ENCODE measurements at regions not wholly inside any gene's neighbourhood (a gene's known extent, or its start where the extent isn't known, plus 50 kb on each side); places are given as distances from the start of the nearest gene placed in this dataset.
"Not testable (repeated sequence)": the region's sequence is repeated elsewhere in the genome, so short reads cannot be mapped to it uniquely, and the experiment has no call there.

DNA sequence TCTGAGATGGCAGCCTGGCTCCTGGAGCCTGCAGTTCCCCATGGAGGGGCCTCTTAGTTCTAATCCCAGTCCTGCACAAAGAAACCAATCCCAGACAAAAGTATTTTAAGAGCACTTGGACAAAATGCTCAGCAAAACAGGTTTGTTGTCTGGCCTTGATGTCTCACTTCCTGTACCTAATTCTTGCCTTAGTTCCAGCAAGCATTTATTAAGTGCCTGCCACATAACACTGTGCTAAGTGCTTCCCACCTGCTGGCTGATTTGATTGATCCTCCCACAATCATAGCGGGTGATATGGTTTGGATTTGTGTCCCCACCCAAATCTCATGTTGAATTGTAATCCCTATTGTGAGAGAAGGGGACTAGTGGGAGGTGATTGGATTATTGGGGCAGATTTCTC lies 65.7 kb upstream of the HABP2 start:
- no peaks in the 10 kb centered on the region for H3K4me1 Mint-ChIP-seq
- peaks cover 10% of the 10 kb centered on the region for H3K27me3 Mint-ChIP-seq
- no peak overlapping the region for H3K27ac Mint-ChIP-seq
- DNase-seq, result no peak
- no peaks in the 10 kb centered on the region for H3K9me3 Mint-ChIP-seq
- no peak overlapping the region for H3K4me3 Mint-ChIP-seq
- H3K36me3 Mint-ChIP-seq, result no peaks in the 10 kb centered on the region

DNA sequence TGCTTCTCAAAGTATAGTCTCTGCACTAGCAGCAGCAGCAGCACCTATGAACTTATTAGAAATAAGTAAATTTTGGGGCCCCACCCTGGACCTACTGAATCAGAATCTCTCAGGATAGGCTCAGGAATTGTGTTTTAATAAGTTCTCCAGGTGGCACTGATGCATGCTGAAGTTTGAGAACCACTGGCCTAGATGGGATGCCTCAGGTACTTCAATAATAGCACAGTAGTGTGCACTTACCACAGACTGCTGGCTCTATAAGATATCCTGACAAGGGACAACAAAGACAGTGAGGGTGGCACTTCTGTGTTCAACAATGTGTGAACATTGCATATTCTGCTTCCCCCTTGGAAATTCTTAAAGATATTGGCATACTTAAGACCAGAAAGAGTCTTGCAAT lies 64.7 kb upstream of the HABP2 start:
- H3K4me1 Mint-ChIP-seq, result no peaks in the 10 kb centered on the region
- no peaks in the 10 kb centered on the region for H3K36me3 Mint-ChIP-seq
- no peak overlapping the region for H3K4me3 Mint-ChIP-seq
- no peak overlapping the region for H3K27ac Mint-ChIP-seq
- no peak for DNase-seq
- H3K9me3 Mint-ChIP-seq, result no peaks in the 10 kb centered on the region
- H3K27me3 Mint-ChIP-seq, result peaks cover 10% of the 10 kb centered on the region

DNA sequence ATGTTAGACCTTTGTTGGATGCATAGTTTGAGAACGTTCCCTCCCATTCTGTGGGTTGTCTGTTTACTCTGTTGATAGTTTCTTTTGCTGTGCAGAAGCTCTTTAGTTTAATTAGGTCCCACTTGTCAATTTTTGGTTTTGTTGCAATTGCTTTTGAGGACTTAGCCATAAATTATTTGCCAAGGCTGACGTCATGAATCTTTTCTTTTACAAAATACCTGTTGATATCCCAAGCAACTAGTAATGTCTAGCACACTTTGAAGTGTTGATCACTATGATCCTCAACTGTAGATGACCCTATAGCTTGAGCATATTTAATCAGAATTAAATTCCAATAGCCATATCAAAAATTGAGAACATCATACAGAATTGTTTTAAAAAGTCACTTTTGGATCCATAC lies 63.3 kb upstream of the HABP2 start:
- not testable (repeated sequence) for H3K27me3 Mint-ChIP-seq, H3K27ac Mint-ChIP-seq, H3K4me3 Mint-ChIP-seq, H3K36me3 Mint-ChIP-seq, H3K4me1 Mint-ChIP-seq, H3K9me3 Mint-ChIP-seq, DNase-seq

DNA sequence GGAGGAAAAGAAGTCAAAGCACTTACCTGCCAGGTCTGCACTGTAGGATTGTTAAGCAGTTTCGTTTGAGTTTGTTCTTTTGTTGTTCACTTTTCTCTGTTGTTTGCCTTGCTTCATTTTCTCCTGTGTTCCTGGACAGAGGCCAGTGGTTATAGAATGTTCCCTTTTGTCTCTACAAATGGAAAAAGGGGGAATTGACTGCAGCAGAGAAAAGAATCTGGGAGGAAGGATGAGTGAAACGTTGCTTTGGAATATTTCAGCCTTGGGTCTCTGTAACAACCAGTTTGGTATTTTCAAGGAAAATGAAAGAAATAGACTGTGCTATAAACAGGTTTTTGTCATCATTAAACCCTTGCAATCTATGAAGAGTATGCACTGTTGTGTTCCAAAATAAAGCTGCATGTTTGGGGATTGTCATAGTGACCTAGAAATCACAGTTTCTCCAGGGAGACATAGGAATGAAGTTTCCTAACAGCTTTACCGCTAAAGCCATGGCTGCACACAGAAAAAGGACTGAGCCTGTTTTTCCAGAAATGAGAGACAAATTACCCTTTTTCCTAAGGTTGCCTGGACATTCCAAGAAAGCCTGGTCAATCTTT lies 60.8 kb upstream of the HABP2 start:
- Mint-ChIP-seq H3K4me3 (no peak overlapping the region), H3K27ac (no peak overlapping the region), H3K4me1 (no peaks in the 10 kb centered on the region), H3K27me3 (peaks cover 8% of the 10 kb centered on the region), H3K36me3 (no peaks in the 10 kb centered on the region), H3K9me3 (no peaks in the 10 kb centered on the region)
- DNase-seq, result no peak

DNA sequence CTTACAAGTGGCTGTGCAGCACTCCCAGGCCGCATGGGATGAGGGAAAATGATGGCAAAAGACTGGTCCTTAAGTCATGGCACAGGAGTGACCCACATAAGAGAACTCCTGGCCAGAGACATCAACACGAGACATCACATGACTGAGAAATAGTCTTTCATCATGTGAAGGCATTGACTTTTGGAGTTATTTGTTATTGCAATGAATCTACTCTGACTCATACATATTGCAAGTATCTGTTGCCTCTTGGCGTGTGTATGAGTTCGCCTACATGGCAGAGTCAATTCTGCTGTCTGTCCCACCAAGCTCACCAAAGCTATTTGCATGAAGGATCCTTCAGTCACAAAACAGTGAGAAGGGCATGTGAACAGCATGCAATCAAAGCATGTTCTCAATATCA lies 59.7 kb upstream of the HABP2 start:
- H3K36me3 Mint-ChIP-seq, result no peaks in the 10 kb centered on the region
- no peak for DNase-seq
- H3K4me3 Mint-ChIP-seq, result no peak overlapping the region
- H3K9me3 Mint-ChIP-seq, result no peaks in the 10 kb centered on the region
- peaks cover 12% of the 10 kb centered on the region for H3K27me3 Mint-ChIP-seq
- H3K4me1 Mint-ChIP-seq, result no peaks in the 10 kb centered on the region
- H3K27ac Mint-ChIP-seq, result no peak overlapping the region

DNA sequence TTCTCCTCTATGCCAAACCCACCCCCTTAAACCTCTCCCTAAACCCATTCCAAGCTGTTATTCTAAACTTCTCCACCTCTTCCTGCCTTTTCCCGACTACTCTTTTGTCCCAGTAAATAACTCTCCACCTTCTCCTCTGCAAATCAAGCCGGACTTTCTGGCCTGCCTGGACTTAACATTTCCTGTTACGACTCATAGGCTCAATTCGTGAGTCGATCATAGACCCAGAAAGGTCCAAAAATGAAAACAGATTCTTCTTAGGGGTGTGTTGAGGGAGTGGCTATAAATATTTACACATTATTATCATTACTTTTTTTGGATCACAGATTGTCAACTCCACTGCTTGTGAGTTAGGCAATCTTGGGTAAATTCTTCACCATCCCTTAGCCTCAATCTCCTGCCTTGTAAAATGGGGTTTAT lies 59.0 kb upstream of the HABP2 start:
- H3K4me1 Mint-ChIP-seq, result no peaks in the 10 kb centered on the region
- no peak overlapping the region for H3K27ac Mint-ChIP-seq
- H3K9me3 Mint-ChIP-seq, result no peaks in the 10 kb centered on the region
- H3K4me3 Mint-ChIP-seq, result no peak overlapping the region
- H3K36me3 Mint-ChIP-seq, result no peaks in the 10 kb centered on the region
- peaks cover 12% of the 10 kb centered on the region for H3K27me3 Mint-ChIP-seq
- DNase-seq, result no peak

DNA sequence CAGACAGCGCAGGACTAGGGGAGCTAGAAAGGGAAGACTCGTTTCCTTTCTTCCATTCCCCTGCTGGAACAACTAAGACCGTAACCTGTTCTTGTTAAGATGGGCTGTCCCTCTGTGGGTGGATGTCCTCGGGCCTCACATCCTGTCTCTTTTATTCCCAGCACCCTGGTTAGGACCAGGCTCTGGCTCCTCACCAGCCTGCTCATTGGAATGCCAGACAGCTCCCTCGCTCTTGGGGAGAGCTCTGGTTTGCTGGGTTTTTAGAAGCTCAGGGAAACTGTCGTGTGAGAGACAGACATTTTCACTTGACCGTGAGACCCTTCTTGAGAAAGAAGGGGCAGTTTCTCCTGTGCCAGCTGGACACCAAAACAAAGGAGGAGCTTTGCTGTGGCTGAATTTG lies 58.1 kb upstream of the HABP2 start:
- Mint-ChIP-seq H3K9me3 (no peaks in the 10 kb centered on the region), H3K4me3 (no peak overlapping the region), H3K4me1 (no peaks in the 10 kb centered on the region), H3K27me3 (peaks cover 7% of the 10 kb centered on the region), H3K27ac (no peak overlapping the region), H3K36me3 (no peaks in the 10 kb centered on the region)
- DNase-seq, result no peak

DNA sequence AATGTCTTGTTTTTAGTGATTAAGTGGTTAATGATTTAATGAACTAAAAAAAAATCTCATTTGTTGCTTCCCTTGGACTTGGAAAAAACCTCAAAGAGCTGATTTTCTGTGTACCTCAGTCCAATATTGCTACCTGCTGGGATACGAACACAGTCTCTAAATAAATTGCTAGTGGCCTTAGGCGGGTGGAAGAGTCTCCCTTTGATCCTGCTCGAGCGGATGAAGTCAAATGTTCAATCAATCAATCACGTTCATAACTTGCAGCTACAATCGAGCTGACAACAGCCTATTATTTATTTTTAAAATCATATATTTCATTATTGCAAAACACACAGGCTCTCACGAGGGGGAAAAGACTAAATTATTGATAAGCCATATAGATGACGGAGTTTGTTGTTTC lies 57.3 kb upstream of the HABP2 start:
- no peak overlapping the region for H3K4me3 Mint-ChIP-seq
- H3K9me3 Mint-ChIP-seq, result no peaks in the 10 kb centered on the region
- H3K27me3 Mint-ChIP-seq, result peaks cover 7% of the 10 kb centered on the region
- DNase-seq, result no peak
- no peak overlapping the region for H3K27ac Mint-ChIP-seq
- no peaks in the 10 kb centered on the region for H3K4me1 Mint-ChIP-seq
- H3K36me3 Mint-ChIP-seq, result no peaks in the 10 kb centered on the region

DNA sequence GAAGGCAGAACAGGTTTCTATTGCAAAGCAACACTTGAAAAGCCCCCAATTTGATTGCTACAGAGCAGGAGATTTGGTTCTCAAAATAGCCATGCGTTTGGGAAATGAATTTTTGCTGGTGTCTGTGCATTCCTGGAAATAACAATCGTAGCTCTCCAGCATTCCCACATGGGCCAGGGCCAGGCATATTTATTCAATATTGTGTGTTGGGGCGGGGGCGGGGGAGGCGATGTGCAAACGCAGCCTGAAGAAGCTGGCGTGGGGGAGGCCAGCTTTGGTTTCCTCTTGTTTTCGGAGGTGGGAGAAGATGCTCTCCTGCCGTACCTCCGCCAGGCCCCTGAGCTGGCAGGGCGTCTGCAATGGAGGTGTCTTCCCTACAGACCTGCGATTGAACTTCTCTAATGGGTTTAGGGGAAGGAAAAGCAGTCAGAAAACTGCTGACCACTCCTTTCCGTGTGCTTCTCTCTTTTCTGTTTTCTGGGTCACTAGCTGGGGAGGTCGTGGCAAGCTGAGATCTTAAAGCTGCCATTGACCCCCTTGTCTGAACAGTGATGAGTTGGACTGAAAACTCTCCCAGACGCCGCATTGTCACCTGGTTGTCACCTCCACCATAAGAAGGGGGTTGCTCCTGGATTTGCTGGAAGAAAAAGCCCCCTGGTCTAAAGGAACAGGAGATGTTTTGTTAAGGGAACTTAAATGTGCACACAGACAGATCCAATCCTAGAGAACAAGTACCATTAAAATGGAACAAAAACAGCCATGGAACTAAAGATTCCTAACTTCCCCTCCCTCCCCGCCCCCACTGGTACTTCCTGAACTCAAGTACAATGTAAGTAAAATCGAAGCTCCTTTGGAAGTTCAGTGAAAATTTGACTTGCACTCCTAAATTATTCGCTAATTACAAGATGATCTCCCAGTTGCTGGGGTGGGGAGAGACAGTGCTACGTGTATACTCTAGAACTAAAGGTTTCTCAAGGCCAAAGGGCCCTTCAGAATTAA lies 56.4 kb upstream of the HABP2 start:
- no peaks in the 10 kb centered on the region for H3K4me1 Mint-ChIP-seq
- DNase-seq, result no peak
- no peak overlapping the region for H3K4me3 Mint-ChIP-seq
- H3K9me3 Mint-ChIP-seq, result no peaks in the 10 kb centered on the region
- H3K27ac Mint-ChIP-seq, result no peak overlapping the region
- no peaks in the 10 kb centered on the region for H3K36me3 Mint-ChIP-seq
- peaks cover 7% of the 10 kb centered on the region for H3K27me3 Mint-ChIP-seq

DNA sequence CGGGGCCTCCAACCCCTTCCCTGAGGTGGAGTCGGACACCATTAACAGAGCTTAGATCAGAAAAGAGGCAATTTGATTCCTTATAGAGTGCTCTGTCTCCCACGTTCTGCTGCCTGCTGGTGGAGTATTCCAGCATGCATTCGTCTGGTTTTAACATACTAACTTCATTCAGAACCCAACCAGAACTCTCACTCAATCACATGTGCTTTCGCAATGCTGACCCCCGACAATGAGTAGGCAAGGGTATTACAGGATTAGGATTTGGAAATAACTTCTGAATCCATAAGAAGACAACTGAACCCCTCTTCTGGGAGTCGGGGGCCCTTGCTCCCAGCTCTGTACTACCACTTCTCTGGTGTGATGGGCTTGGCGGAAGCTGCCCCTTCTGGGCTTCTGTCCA lies 55.7 kb upstream of the HABP2 start:
- H3K4me1 Mint-ChIP-seq, result no peaks in the 10 kb centered on the region
- H3K27me3 Mint-ChIP-seq, result peaks cover 8% of the 10 kb centered on the region
- DNase-seq, result no peak
- no peaks in the 10 kb centered on the region for H3K36me3 Mint-ChIP-seq
- peaks cover 1% of the 10 kb centered on the region for H3K9me3 Mint-ChIP-seq
- H3K27ac Mint-ChIP-seq, result no peak overlapping the region
- H3K4me3 Mint-ChIP-seq, result no peak overlapping the region

DNA sequence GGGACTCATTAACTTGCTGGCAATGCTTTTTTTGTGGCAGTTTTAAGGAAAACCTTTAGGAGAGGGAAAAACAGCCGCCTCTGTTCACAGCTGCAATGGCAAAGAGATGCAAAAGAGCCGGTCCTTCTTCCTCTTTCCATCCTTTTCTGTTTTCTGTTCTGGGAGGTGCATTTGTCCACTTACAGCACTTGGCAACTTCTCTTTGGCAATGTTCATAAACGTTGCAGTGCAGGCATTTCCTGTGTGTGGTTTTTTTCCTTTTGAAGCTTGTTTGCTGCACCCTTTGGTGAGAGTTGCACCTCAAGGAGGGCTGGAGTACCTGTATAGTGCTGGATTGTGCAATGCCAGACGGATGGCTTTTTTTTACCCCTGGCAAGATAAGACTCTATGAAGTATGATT lies 53.9 kb upstream of the HABP2 start:
- no peak overlapping the region for H3K27ac Mint-ChIP-seq
- no peaks in the 10 kb centered on the region for H3K36me3 Mint-ChIP-seq
- no peak overlapping the region for H3K4me3 Mint-ChIP-seq
- H3K4me1 Mint-ChIP-seq, result no peaks in the 10 kb centered on the region
- peaks cover 2% of the 10 kb centered on the region for H3K9me3 Mint-ChIP-seq
- DNase-seq, result no peak
- H3K27me3 Mint-ChIP-seq, result peaks cover 16% of the 10 kb centered on the region

DNA sequence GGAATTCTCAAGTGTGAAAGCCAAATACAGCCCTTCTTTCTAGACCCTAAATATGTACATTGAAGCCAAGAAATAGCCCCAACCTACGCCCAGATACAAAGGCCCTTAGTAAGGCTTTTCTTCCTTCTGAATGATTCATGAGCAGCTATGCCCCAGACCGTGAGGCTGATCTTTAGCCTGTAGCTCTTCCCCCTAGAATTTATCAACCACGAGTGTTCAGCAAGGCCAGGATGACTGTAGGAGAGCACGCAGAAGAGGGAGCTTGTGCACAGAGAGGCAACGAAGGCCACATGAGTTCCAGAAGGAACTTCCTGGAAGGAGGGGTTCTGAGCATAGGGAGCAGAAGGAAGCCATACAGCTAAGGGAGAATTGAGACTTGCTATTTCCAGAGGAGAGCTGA lies 53.0 kb upstream of the HABP2 start:
- peaks cover 19% of the 10 kb centered on the region for H3K27me3 Mint-ChIP-seq
- H3K36me3 Mint-ChIP-seq, result no peaks in the 10 kb centered on the region
- no peak overlapping the region for H3K27ac Mint-ChIP-seq
- peaks cover 2% of the 10 kb centered on the region for H3K9me3 Mint-ChIP-seq
- H3K4me1 Mint-ChIP-seq, result no peaks in the 10 kb centered on the region
- DNase-seq, result no peak
- H3K4me3 Mint-ChIP-seq, result no peak overlapping the region

DNA sequence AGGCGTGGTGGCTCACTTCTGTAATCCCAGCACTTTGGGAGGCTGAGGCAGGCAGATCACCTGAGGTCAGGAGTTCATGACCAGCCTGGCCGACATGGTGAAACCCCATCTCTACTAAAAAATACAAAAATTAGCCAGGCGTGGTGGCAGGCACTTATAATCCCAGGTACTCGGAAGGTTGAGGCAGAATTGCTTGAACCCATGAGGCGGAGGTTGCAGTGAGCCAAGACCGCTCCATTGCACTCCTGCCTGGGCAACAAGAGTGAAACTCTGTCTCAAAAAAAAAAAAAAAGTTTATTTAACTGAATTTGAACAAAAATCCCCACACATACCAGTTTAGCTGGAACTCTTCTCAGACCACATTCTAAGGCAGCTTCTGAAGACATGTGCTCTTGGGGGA lies 51.8 kb upstream of the HABP2 start:
- not testable (repeated sequence) for DNase-seq, H3K27ac Mint-ChIP-seq, H3K36me3 Mint-ChIP-seq, H3K4me3 Mint-ChIP-seq, H3K9me3 Mint-ChIP-seq, H3K4me1 Mint-ChIP-seq
- H3K27me3 Mint-ChIP-seq, result peaks cover 17% of the 10 kb centered on the region
